H9 (cell line): ENCODE measurements at regions not wholly inside any gene's neighbourhood (a gene's known extent, or its start where the extent isn't known, plus 50 kb on each side); places are given as distances from the start of the nearest gene placed in this dataset.

Experiments used
- DNase-seq: peaks from one replicate; pipeline ENCODE4 v3.0.0-alpha.2; 2017
- H2AFZ ChIP-seq: one replicate; pipeline ENCODE4 v1.6.1; 2013; ENCODE audit warnings: mild to moderate bottlenecking, low read length, control low read depth, moderate library complexity
- H2AK5ac ChIP-seq: 2 replicates; pipeline ENCODE4 v1.6.1; 2013; ENCODE audit warnings: low read length, control low read depth, mixed read lengths; ENCODE audit not compliant: insufficient read length
- H2BK120ac ChIP-seq: one replicate; pipeline ENCODE4 v1.6.1; 2013; ENCODE audit warnings: low read depth, mild to moderate bottlenecking, low read length, control low read depth, inconsistent platforms; ENCODE audit not compliant: poor library complexity, severe bottlenecking
- H2BK12ac ChIP-seq: 2 replicates; pipeline ENCODE4 v1.6.1; 2013; ENCODE audit warnings: low read length, control low read depth, mixed read lengths, low read depth; ENCODE audit not compliant: insufficient read length
- H2BK15ac ChIP-seq: 2 replicates; pipeline ENCODE4 v1.6.1; 2013; ENCODE audit warnings: low read depth, low read length, control low read depth
- H2BK20ac ChIP-seq: one replicate; pipeline ENCODE4 v1.6.1; 2013; ENCODE audit warnings: low read depth, mild to moderate bottlenecking, low read length, control low read depth, inconsistent platforms; ENCODE audit not compliant: poor library complexity, severe bottlenecking
- H2BK5ac ChIP-seq: 2 replicates; pipeline ENCODE4 v1.6.1; 2013; ENCODE audit warnings: low read length, control low read depth, mixed read lengths; ENCODE audit not compliant: insufficient read length
- H3K14ac ChIP-seq: 2 replicates; pipeline ENCODE4 v1.6.1; 2013; ENCODE audit warnings: low read length, control low read depth; ENCODE audit not compliant: insufficient read depth
- H3K18ac ChIP-seq: 2 replicates; pipeline ENCODE4 v1.6.1; 2013; ENCODE audit warnings: low read depth, mild to moderate bottlenecking, mixed read lengths, low read length, control low read depth; ENCODE audit not compliant: insufficient read length
- H3K23ac ChIP-seq: 2 replicates; pipeline ENCODE4 v1.6.1; 2013; ENCODE audit warnings: low read length, control low read depth, mixed read lengths, low read depth; ENCODE audit not compliant: insufficient read length
- H3K23me2 ChIP-seq: 2 replicates; pipeline ENCODE4 v1.6.1; 2013; ENCODE audit warnings: low read depth, mild to moderate bottlenecking, mixed read lengths, low read length, control low read depth; ENCODE audit not compliant: insufficient read length, poor library complexity, severe bottlenecking
- H3K27ac ChIP-seq: 2 replicates; pipeline ENCODE4 v1.5.1; 2013; ENCODE audit warnings: low read length, control low read depth, mixed read lengths, low read depth; ENCODE audit not compliant: insufficient read length
- H3K27me3 ChIP-seq: 2 replicates; pipeline ENCODE4 v1.6.1; 2013; ENCODE audit warnings: low read length, control low read depth, inconsistent platforms; ENCODE audit not compliant: insufficient read depth
- H3K4ac ChIP-seq: 2 replicates; pipeline ENCODE4 v1.6.1; 2013; ENCODE audit warnings: low read depth, mild to moderate bottlenecking, control low read depth, inconsistent platforms, low read length, moderate library complexity
- H3K4me1 ChIP-seq: 2 replicates; pipeline ENCODE4 v1.6.1; 2013; ENCODE audit warnings: low read length, control low read depth, inconsistent platforms; ENCODE audit not compliant: insufficient read depth
- H3K4me2 ChIP-seq: 2 replicates; pipeline ENCODE4 v1.6.1; 2013; ENCODE audit warnings: low read length, control low read depth, mixed read lengths; ENCODE audit not compliant: insufficient read length, insufficient read depth
- H3K56ac ChIP-seq: 2 replicates; pipeline ENCODE4 v1.6.1; 2013; ENCODE audit warnings: low read depth, mild to moderate bottlenecking, mixed read lengths, low read length, control low read depth; ENCODE audit not compliant: insufficient read length
- H3K79me1 ChIP-seq: 2 replicates; pipeline ENCODE4 v1.6.1; 2013; ENCODE audit warnings: low read depth, mild to moderate bottlenecking, moderate library complexity, low read length, control low read depth, inconsistent platforms; ENCODE audit not compliant: insufficient read depth, poor library complexity, severe bottlenecking
- H3K79me2 ChIP-seq: 2 replicates; pipeline ENCODE4 v1.6.1; 2013; ENCODE audit warnings: low read length, control low read depth, inconsistent platforms; ENCODE audit not compliant: insufficient read depth
- H3K9ac ChIP-seq: 2 replicates; pipeline ENCODE4 v1.6.1; 2013; ENCODE audit warnings: low read length, control low read depth, mixed read lengths; ENCODE audit not compliant: insufficient read length; ENCODE audit errors: extremely low read depth
- H3K9me3 ChIP-seq: one replicate; pipeline ENCODE4 v1.6.1; 2013; ENCODE audit warnings: low read depth, low read length, inconsistent platforms; ENCODE audit not compliant: control insufficient read depth
- H3T11ph ChIP-seq: one replicate; pipeline ENCODE4 v1.6.1; 2013; ENCODE audit warnings: mild to moderate bottlenecking, low read length, control low read depth, inconsistent platforms
- H4K20me1 ChIP-seq: one replicate; pipeline ENCODE4 v1.6.1; 2013; ENCODE audit not compliant: control insufficient read depth, insufficient read length, insufficient read depth
- H4K5ac ChIP-seq: 2 replicates; pipeline ENCODE4 v1.6.1; 2013; ENCODE audit warnings: low read depth, mild to moderate bottlenecking, mixed read lengths, low read length, control low read depth; ENCODE audit not compliant: insufficient read length
- H4K8ac ChIP-seq: replicated peaks from 2 replicates; pipeline ENCODE4 v1.6.1; 2013; ENCODE audit warnings: low read length, control low read depth, mixed read lengths, low read depth; ENCODE audit not compliant: insufficient read length
- H4K91ac ChIP-seq: 2 replicates; pipeline ENCODE4 v1.6.1; 2013; ENCODE audit warnings: low read depth, mild to moderate bottlenecking, moderate library complexity, mixed read lengths, low read length, control low read depth; ENCODE audit not compliant: insufficient read length
- H3K27ac Mint-ChIP-seq, 3 experiments: 2 replicates in 2 of 3; 3 replicates in 1 of 3; pipeline ENCODE4 v1.8.0; 2020 to 2021; ENCODE audit warnings: mixed read lengths in 3 of 3, mild to moderate bottlenecking in 1 of 3, moderate library complexity in 1 of 3
- H3K27me3 Mint-ChIP-seq: 2 replicates; pipeline ENCODE4 v1.8.0; 2021; ENCODE audit warnings: low read depth, mild to moderate bottlenecking, moderate library complexity, mixed read lengths
- H3K36me3 Mint-ChIP-seq, 3 experiments: 2 replicates in 2 of 3; 3 replicates in 1 of 3; pipeline ENCODE4 v1.8.0; 2020 to 2021; ENCODE audit warnings: low read depth in 3 of 3, mixed read lengths in 3 of 3; ENCODE audit not compliant: insufficient read depth in 1 of 3
- H3K4me1 Mint-ChIP-seq, 2 experiments: 2 replicates each; pipeline ENCODE4 v1.8.0; 2020; ENCODE audit warnings: mixed read lengths in 2 of 2
- H3K4me3 Mint-ChIP-seq, 2 experiments: 2 replicates in 1 of 2; 3 replicates in 1 of 2; pipeline ENCODE4 v1.8.0; 2020 to 2021; ENCODE audit warnings: mild to moderate bottlenecking in 2 of 2, mixed read lengths in 2 of 2, moderate library complexity in 1 of 2
- H3K9me3 Mint-ChIP-seq, 2 experiments: 2 replicates in 1 of 2; 3 replicates in 1 of 2; pipeline ENCODE4 v1.8.0; 2020; ENCODE audit warnings: mild to moderate bottlenecking in 2 of 2, mixed read lengths in 2 of 2, moderate library complexity in 1 of 2
- CTCF ChIP-seq: fragments of 200-600 bp; sonication (generic); conservative IDR thresholded peaks from 3 replicates; pipeline ENCODE4 v1.8.0; 2021; ENCODE audit warnings: antibody characterized with exemption, mild to moderate bottlenecking
- WGBS: extraction: QIAGEN DNeasy Blood & Tissue Kit; methylation state at CpG from one replicate; pipeline ENCODE4 v1.1.7; 2013; ENCODE audit warnings: missing lambda C conversion rate, low lambda C conversion rate, mixed read lengths; ENCODE audit not compliant: insufficient read length; ENCODE audit errors: extremely low coverage; 5-methylcytosine and 5-hydroxymethylcytosine counted together

- H3K79me2 ChIP-seq, result no peaks in the 10 kb centered on the region
- H3K9me3 ChIP-seq, result no peaks in the 10 kb centered on the region
- no peak overlapping the region for H4K5ac ChIP-seq
- no peak overlapping the region for H3K9ac ChIP-seq
- Mint-ChIP-seq H3K9me3 (peaks cover 0 to 7% of the 10 kb centered on the region in 2 experiments; a peak in 2 of 5 replicates), H3K4me1 (no peaks in the 10 kb centered on the region), H3K36me3 (peaks cover 8 to 23% (median 20%) of the 10 kb centered on the region in 3 experiments; a peak in 6 of 7 replicates), H3K27me3 (no peaks in the 10 kb centered on the region), H3K27ac (no peak overlapping the region), H3K4me3 (no peak overlapping the region)
- no peak overlapping the region for H3K18ac ChIP-seq
- H2BK12ac ChIP-seq, result no peak overlapping the region
- WGBS, result no CpG with 5 or more reads among the region's 7 CpGs
- no peak overlapping the region for H3K56ac ChIP-seq
- no peak overlapping the region for H4K8ac ChIP-seq
- H2BK20ac ChIP-seq, result no peak overlapping the region
- H3K4me2 ChIP-seq, result no peak overlapping the region
- no peak overlapping the region for H3K14ac ChIP-seq
- H2AK5ac ChIP-seq, result no peak overlapping the region
- no peak for TF ChIP-seq CTCF
- no peak overlapping the region for H3K27ac ChIP-seq
- no peak overlapping the region for H2AFZ ChIP-seq
- no peak overlapping the region for H2BK15ac ChIP-seq
- no peak overlapping the region for H2BK5ac ChIP-seq
- H2BK120ac ChIP-seq, result no peak overlapping the region
- H3K4ac ChIP-seq, result no peak overlapping the region
- no peaks in the 10 kb centered on the region for H3K79me1 ChIP-seq
- no peak for DNase-seq
- no peak overlapping the region for H3T11ph ChIP-seq
- no peaks in the 10 kb centered on the region for H3K23me2 ChIP-seq
- no peaks in the 10 kb centered on the region for H3K27me3 ChIP-seq
- H4K91ac ChIP-seq, result no peak overlapping the region
- H3K4me1 ChIP-seq, result no peaks in the 10 kb centered on the region
- no peaks in the 10 kb centered on the region for H4K20me1 ChIP-seq
- no peak overlapping the region for H3K23ac ChIP-seq
Observed at GRCh38 chr11:34755671-34756070, 134.8 kb downstream of the EHF start.
